ENCODE measurements at regions not wholly inside any gene's neighbourhood (a gene's known extent, or its start where the extent isn't known, plus 50 kb on each side); places are given as distances from the start of the nearest gene placed in this dataset.

DNA sequence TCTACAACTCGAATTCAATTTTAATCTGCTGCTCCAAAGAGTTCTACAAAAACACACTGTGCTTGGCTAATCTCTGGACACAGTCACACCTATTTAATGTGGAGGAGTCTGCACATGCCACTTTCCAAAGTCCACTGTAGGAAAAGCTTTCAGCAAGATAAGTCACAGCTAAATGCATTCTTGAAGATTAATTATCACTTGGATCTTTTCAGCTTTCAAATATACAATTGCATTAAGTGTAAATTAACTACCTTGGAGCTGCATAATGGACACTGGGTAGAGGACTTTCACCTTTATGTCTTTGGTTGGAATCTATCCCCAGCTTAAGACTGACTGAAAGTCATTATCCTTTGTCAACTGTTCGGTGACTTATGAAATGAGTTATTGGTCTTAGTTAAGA, 565.1 kb downstream of the PIK3C3 start:
- no peaks in the 10 kb centered on the region for H3K27me3 ChIP-seq (ENCODE audit: insufficient read depth, insufficient read length)
- no peak overlapping the region for H3K4me3 ChIP-seq (ENCODE audit: insufficient read length, low read depth)
- DNase-seq (ENCODE audit: low read depth, low spot score) = no peak
- TF ChIP-seq ZNF274 (IDR thresholded peaks at IDR 0.05; ENCODE audit: low read depth, low read length) (no peak), SUZ12 (IDR thresholded peaks at IDR 0.05; ENCODE audit: extremely low read depth, insufficient read depth, insufficient read length) (no peak)
- no peaks in the 10 kb centered on the region for H3K36me3 ChIP-seq (ENCODE audit: insufficient read depth, insufficient read length, low read length)
- no peak overlapping the region for H3K9ac ChIP-seq (ENCODE audit: insufficient read length, low read depth)
- no peaks in the 10 kb centered on the region for H3K9me3 ChIP-seq (ENCODE audit: insufficient read depth, low read length)
- no peaks in the 10 kb centered on the region for H3K4me1 ChIP-seq (ENCODE audit: insufficient read depth, insufficient read length)

DNA sequence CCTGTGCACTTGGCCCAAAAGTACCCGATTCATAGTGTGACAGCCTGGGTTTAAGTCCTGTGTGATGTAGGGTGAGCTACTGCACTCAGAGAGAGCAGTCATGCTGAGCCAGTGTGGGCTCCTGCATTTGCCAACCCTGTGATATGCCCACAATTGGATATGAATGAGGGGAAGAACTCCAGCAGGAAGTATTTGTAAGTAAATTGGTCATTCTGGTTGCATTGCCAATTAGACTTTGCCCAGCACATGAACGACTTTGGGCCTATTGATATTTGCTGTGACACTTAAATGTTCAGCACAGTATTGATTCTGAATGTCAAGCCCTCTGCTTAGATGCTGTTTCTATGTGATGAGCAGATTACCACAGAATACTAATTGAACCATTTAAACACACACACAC, 570.9 kb downstream of the PIK3C3 start:
- no peaks in the 10 kb centered on the region for H3K36me3 ChIP-seq (ENCODE audit: insufficient read depth, insufficient read length, low read length)
- H3K9me3 ChIP-seq (ENCODE audit: insufficient read depth, low read length) = no peaks in the 10 kb centered on the region
- no peak for TF ChIP-seq SUZ12 (IDR thresholded peaks at IDR 0.05; ENCODE audit: extremely low read depth, insufficient read depth, insufficient read length)
- no peak for TF ChIP-seq ZNF274 (IDR thresholded peaks at IDR 0.05; ENCODE audit: low read depth, low read length)
- TF ChIP-seq YY1 (IDR thresholded peaks at IDR 0.05; ENCODE audit: insufficient read depth, insufficient read length) = no peak
- no peak overlapping the region for H3K9ac ChIP-seq (ENCODE audit: insufficient read length, low read depth)
- H3K4me1 ChIP-seq (ENCODE audit: insufficient read depth, insufficient read length) = no peaks in the 10 kb centered on the region
- no peaks in the 10 kb centered on the region for H3K27me3 ChIP-seq (ENCODE audit: insufficient read depth, insufficient read length)
- H3K4me3 ChIP-seq (ENCODE audit: insufficient read length, low read depth) = no peak overlapping the region
- DNase-seq (ENCODE audit: low read depth, low spot score) = no peak

DNA sequence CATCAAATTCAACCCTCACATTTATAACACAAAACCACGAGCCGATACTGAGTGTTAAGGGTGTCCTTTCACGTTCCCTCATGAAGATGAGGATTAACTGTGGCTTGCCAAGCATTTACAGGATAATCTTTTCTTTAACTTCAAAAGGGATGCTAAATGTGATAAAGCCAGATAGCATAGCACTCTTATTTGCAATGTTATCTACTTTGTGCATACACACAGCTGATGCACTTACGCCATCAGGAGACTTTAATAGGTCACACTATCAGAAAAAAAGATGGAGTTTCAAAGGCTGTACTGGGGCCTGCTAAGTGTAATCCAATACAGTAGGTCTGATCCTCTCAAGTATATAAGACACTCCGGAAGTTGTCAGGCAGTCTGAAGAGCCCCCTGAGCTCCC, 572.7 kb downstream of the PIK3C3 start:
- DNase-seq (ENCODE audit: low read depth, low spot score) = no peak

DNA sequence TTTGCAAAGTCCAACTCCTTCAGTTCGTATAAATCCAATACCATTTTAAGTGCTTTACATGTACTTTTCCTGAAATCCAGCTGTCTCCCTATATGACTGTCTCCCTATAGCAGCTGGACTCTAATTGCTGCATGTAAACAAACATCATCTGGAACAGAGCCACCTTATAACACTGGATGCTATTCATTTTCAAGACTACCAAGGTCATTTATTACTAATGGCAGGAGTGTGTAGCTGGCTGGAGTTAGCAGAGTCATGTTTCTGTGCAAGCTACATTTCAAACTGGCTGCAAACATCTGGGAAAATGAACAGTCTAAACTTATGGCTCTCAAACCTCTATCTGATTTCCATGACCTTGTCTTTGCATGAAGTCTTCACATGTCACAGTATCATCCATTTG, 575.2 kb downstream of the PIK3C3 start:
- H3K27me3 ChIP-seq (ENCODE audit: insufficient read depth, insufficient read length) = no peaks in the 10 kb centered on the region
- TF ChIP-seq SUZ12 (IDR thresholded peaks at IDR 0.05; ENCODE audit: extremely low read depth, insufficient read depth, insufficient read length) (no peak), YY1 (IDR thresholded peaks at IDR 0.05; ENCODE audit: insufficient read depth, insufficient read length) (no peak), ZNF274 (IDR thresholded peaks at IDR 0.05; ENCODE audit: low read depth, low read length) (no peak)
- H3K4me1 ChIP-seq (ENCODE audit: insufficient read depth, insufficient read length) = no peaks in the 10 kb centered on the region
- no peak for DNase-seq (ENCODE audit: low read depth, low spot score)
- H3K36me3 ChIP-seq (ENCODE audit: insufficient read depth, insufficient read length, low read length) = no peaks in the 10 kb centered on the region
- H3K9me3 ChIP-seq (ENCODE audit: insufficient read depth, low read length) = no peaks in the 10 kb centered on the region
- no peak overlapping the region for H3K4me3 ChIP-seq (ENCODE audit: insufficient read length, low read depth)
- no peak overlapping the region for H3K9ac ChIP-seq (ENCODE audit: insufficient read length, low read depth)

More for the DNA sequence above, 572.7 kb downstream of the PIK3C3 start:
- Histone ChIP-seq H3K4me1 (ENCODE audit: insufficient read depth, insufficient read length) (no peaks in the 10 kb centered on the region), H3K4me3 (ENCODE audit: insufficient read length, low read depth) (no peak overlapping the region), H3K36me3 (ENCODE audit: insufficient read depth, insufficient read length, low read length) (no peaks in the 10 kb centered on the region), H3K27me3 (ENCODE audit: insufficient read depth, insufficient read length) (no peaks in the 10 kb centered on the region), H3K9me3 (ENCODE audit: insufficient read depth, low read length) (no peaks in the 10 kb centered on the region), H3K9ac (ENCODE audit: insufficient read length, low read depth) (no peak overlapping the region)
- TF ChIP-seq ZNF274 (IDR thresholded peaks at IDR 0.05; ENCODE audit: low read depth, low read length) (no peak), SUZ12 (IDR thresholded peaks at IDR 0.05; ENCODE audit: extremely low read depth, insufficient read depth, insufficient read length) (no peak), YY1 (IDR thresholded peaks at IDR 0.05; ENCODE audit: insufficient read depth, insufficient read length) (no peak)

DNA sequence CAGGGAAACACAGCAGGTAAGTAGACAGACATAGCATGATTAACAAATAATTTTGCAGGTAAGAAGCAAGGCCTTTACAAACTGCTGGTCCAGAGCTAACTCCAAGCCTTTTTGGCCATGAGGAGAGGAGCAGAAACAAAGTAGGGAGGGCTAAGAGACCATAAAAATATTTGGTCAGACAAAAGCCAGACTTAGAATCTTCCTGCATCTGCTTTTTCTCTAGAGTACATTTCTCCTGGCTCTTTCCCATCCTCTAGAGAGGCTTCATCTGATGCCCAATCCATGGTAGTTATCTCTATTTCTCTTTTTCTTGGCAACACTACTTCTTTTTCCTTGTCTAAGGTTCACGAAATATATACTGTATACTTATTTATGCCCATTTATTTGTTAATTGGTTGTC, 577.1 kb downstream of the PIK3C3 start:
- Histone ChIP-seq H3K4me3 (ENCODE audit: insufficient read length, low read depth) (no peak overlapping the region), H3K36me3 (ENCODE audit: insufficient read depth, insufficient read length, low read length) (no peaks in the 10 kb centered on the region), H3K9ac (ENCODE audit: insufficient read length, low read depth) (no peak overlapping the region), H3K9me3 (ENCODE audit: insufficient read depth, low read length) (no peaks in the 10 kb centered on the region), H3K4me1 (ENCODE audit: insufficient read depth, insufficient read length) (no peaks in the 10 kb centered on the region), H3K27me3 (ENCODE audit: insufficient read depth, insufficient read length) (no peaks in the 10 kb centered on the region)
- DNase-seq (ENCODE audit: low read depth, low spot score) = no peak
- TF ChIP-seq ZNF274 (IDR thresholded peaks at IDR 0.05; ENCODE audit: low read depth, low read length) (no peak), YY1 (IDR thresholded peaks at IDR 0.05; ENCODE audit: insufficient read depth, insufficient read length) (no peak), SUZ12 (IDR thresholded peaks at IDR 0.05; ENCODE audit: extremely low read depth, insufficient read depth, insufficient read length) (no peak)

DNA sequence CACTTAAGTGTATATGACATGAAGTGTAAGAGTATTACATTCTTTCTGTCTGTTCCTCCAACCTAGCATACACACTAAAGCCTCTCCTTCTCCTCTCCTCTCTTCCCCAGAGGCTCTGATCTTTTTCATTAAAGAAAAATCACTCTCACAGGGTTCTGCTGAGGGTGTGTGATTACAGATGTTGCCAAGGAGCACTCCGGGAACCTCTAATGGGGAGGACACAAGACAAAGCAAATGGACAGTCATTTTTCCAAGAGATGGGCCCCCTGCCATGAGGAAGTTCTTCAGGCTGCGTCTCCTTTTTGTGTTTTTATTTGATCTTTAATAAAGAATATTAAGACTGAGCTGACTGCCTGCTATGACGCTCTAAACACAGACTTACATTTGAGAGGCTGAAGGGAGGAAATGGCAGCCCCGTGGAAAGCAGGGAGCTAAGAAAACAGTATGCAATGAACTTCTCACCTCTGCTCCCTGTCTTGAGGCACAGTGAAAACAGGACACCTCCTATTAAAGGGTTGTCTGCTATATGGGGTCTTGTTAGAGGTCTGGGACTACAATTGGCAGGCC, 578.1 kb downstream of the PIK3C3 start:
- no peak for TF ChIP-seq YY1 (IDR thresholded peaks at IDR 0.05; ENCODE audit: insufficient read depth, insufficient read length)
- TF ChIP-seq ZNF274 (IDR thresholded peaks at IDR 0.05; ENCODE audit: low read depth, low read length) = no peak
- no peak for TF ChIP-seq SUZ12 (IDR thresholded peaks at IDR 0.05; ENCODE audit: extremely low read depth, insufficient read depth, insufficient read length)
- Histone ChIP-seq H3K4me3 (ENCODE audit: insufficient read length, low read depth) (no peak overlapping the region), H3K36me3 (ENCODE audit: insufficient read depth, insufficient read length, low read length) (no peaks in the 10 kb centered on the region), H3K4me1 (ENCODE audit: insufficient read depth, insufficient read length) (no peaks in the 10 kb centered on the region), H3K9me3 (ENCODE audit: insufficient read depth, low read length) (no peaks in the 10 kb centered on the region), H3K9ac (ENCODE audit: insufficient read length, low read depth) (no peak overlapping the region), H3K27me3 (ENCODE audit: insufficient read depth, insufficient read length) (no peaks in the 10 kb centered on the region)
- no peak for DNase-seq (ENCODE audit: low read depth, low spot score)

DNA sequence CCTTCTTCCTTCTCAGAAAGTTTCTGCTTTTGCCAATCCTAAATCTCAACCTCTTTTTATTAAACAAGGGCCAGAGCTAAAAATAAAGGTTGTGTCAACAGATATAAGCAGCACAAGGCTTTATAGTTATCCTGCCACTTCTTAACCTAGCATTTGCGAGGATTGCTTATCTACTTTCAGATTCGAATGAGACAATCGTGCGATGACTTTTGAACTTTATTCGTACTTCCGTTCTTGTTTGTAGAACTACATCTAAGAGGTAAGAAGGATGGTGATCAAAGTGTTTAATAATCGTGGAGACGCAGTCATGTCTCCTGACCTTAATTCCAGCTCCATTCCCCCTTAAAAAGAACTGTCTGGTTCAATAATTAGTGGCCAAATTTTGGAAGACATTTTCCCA, 578.6 kb downstream of the PIK3C3 start:
- Histone ChIP-seq H3K27me3 (ENCODE audit: insufficient read depth, insufficient read length) (no peaks in the 10 kb centered on the region), H3K36me3 (ENCODE audit: insufficient read depth, insufficient read length, low read length) (no peaks in the 10 kb centered on the region), H3K4me1 (ENCODE audit: insufficient read depth, insufficient read length) (no peaks in the 10 kb centered on the region), H3K4me3 (ENCODE audit: insufficient read length, low read depth) (no peak overlapping the region), H3K9me3 (ENCODE audit: insufficient read depth, low read length) (no peaks in the 10 kb centered on the region), H3K9ac (ENCODE audit: insufficient read length, low read depth) (no peak overlapping the region)
- no peak for DNase-seq (ENCODE audit: low read depth, low spot score)
- TF ChIP-seq ZNF274 (IDR thresholded peaks at IDR 0.05; ENCODE audit: low read depth, low read length) (no peak), SUZ12 (IDR thresholded peaks at IDR 0.05; ENCODE audit: extremely low read depth, insufficient read depth, insufficient read length) (no peak), YY1 (IDR thresholded peaks at IDR 0.05; ENCODE audit: insufficient read depth, insufficient read length) (no peak)

Data from NT2/D1 (cell line).